ENCODE measurements at regions not wholly inside any gene's neighbourhood (a gene's known extent, or its start where the extent isn't known, plus 50 kb on each side); places are given as distances from the start of the nearest gene placed in this dataset.

DNA sequence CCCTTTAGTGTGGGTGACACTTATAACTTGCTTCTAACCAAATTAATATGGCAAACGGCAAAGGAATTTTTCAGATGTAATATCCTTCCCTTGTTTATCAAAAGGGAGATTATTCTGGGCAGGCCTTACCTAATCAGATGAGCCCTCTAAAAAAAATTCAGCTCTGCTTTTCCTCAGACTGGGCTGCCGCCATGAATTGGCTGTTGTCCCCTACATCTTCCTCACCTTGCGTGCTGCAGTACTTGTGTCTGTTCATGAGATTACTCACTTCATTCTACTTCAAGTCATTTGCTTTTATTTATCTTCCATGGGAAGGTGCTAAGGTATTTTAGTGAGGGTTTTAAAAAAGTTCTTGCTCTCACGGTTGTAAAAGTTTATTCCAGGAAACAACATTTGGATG, 705.5 kb downstream of the KCNT2 start:
- Histone ChIP-seq H3K27me3 (ENCODE audit: insufficient read depth, low read length, poor library complexity) (no peaks in the 10 kb centered on the region), H3K4me3 (ENCODE audit: low read depth in 1 of 2, low read length in 2 of 2) (no peak overlapping the region), H4K20me1 (ENCODE audit: insufficient read depth, low read length) (no peaks in the 10 kb centered on the region), H3K9me3 (ENCODE audit: insufficient read depth, low read length, severe bottlenecking) (no peaks in the 10 kb centered on the region), H3K4me2 (ENCODE audit: insufficient read depth, low read length) (no peak overlapping the region), H3K4me1 (ENCODE audit: insufficient read depth, low read length) (no peaks in the 10 kb centered on the region), H3K79me2 (ENCODE audit: insufficient read depth, low read length) (no peaks in the 10 kb centered on the region), H2AFZ (ENCODE audit: low read depth, low read length) (no peak overlapping the region), H3K9ac (ENCODE audit: low read depth, low read length) (no peak overlapping the region), H3K27ac (ENCODE audit: low read length) (no peak overlapping the region), H3K36me3 (ENCODE audit: insufficient read depth, low read length) (no peaks in the 10 kb centered on the region)
- ATAC-seq (ENCODE audit: insufficient read depth, low read depth) (no peak), DNase-seq (no peak)
- no peak for TF ChIP-seq CTCF (IDR thresholded peaks at IDR 0.05; ENCODE audit: borderline replicate concordance, extremely low read depth, low read length, poor library complexity, severe bottlenecking)
- no peak for TF ChIP-seq EZH2 (IDR thresholded peaks at IDR 0.05; ENCODE audit: borderline replicate concordance, low read depth, low read length, severe bottlenecking)

DNA sequence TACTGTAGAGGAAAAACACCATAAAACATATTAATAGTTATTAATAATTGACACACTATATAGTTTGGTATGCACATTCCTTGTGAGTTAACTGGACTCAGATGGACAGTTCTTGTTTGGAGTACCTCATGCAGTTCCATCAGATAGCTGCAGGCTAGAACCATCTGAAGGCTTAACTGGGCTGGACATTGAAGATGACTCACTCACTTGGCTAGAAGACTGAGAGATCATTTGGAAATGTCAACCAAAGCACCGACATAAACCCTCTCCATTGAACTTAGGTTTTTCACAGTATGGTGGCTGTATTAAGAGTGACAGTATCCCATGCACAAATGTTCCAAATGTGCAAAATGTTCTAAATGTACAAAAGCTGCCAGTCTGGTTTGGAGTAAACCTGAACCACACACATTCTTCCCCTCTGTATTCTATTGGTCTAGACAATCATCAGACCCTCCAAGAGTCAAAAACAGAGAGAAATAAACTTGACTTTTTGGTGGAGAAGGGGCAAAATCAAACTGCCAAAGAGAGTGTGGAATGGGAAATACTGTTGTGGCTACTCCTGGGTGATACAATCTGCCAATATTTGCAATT, 708.4 kb downstream of the KCNT2 start:
- Histone ChIP-seq H3K4me3 (ENCODE audit: low read depth in 1 of 2, low read length in 2 of 2) (no peak overlapping the region), H3K4me1 (ENCODE audit: insufficient read depth, low read length) (no peaks in the 10 kb centered on the region), H3K36me3 (ENCODE audit: insufficient read depth, low read length) (no peaks in the 10 kb centered on the region), H3K27ac (ENCODE audit: low read length) (no peak overlapping the region), H4K20me1 (ENCODE audit: insufficient read depth, low read length) (no peaks in the 10 kb centered on the region), H3K79me2 (ENCODE audit: insufficient read depth, low read length) (no peaks in the 10 kb centered on the region), H3K27me3 (ENCODE audit: insufficient read depth, low read length, poor library complexity) (no peaks in the 10 kb centered on the region), H3K9ac (ENCODE audit: low read depth, low read length) (no peak overlapping the region), H3K9me3 (ENCODE audit: insufficient read depth, low read length, severe bottlenecking) (no peaks in the 10 kb centered on the region), H2AFZ (ENCODE audit: low read depth, low read length) (no peak overlapping the region), H3K4me2 (ENCODE audit: insufficient read depth, low read length) (no peak overlapping the region)
- ATAC-seq (ENCODE audit: insufficient read depth, low read depth) (no peak), DNase-seq (no peak)
- TF ChIP-seq CTCF (IDR thresholded peaks at IDR 0.05; ENCODE audit: borderline replicate concordance, extremely low read depth, low read length, poor library complexity, severe bottlenecking) (no peak), EZH2 (IDR thresholded peaks at IDR 0.05; ENCODE audit: borderline replicate concordance, low read depth, low read length, severe bottlenecking) (no peak)

- no peak overlapping the region for H3K4me2 ChIP-seq (ENCODE audit: insufficient read depth, low read length)
- no peak for DNase-seq
Observed at GRCh38 chr1:195898924-195899323, 709.3 kb downstream of the KCNT2 start.

More at GRCh38 chr1:195898924-195899323, 709.3 kb downstream of the KCNT2 start:
- Histone ChIP-seq H3K79me2 (ENCODE audit: insufficient read depth, low read length) (no peaks in the 10 kb centered on the region), H2AFZ (ENCODE audit: low read depth, low read length) (no peak overlapping the region), H3K27me3 (ENCODE audit: insufficient read depth, low read length, poor library complexity) (no peaks in the 10 kb centered on the region), H3K4me3 (ENCODE audit: low read depth in 1 of 2, low read length in 2 of 2) (no peak overlapping the region), H3K4me1 (ENCODE audit: insufficient read depth, low read length) (no peaks in the 10 kb centered on the region), H3K36me3 (ENCODE audit: insufficient read depth, low read length) (no peaks in the 10 kb centered on the region), H4K20me1 (ENCODE audit: insufficient read depth, low read length) (no peaks in the 10 kb centered on the region), H3K9ac (ENCODE audit: low read depth, low read length) (no peak overlapping the region), H3K9me3 (ENCODE audit: insufficient read depth, low read length, severe bottlenecking) (no peaks in the 10 kb centered on the region), H3K27ac (ENCODE audit: low read length) (no peak overlapping the region)
- no peak for TF ChIP-seq CTCF (IDR thresholded peaks at IDR 0.05; ENCODE audit: borderline replicate concordance, extremely low read depth, low read length, poor library complexity, severe bottlenecking)
- no peak for TF ChIP-seq EZH2 (IDR thresholded peaks at IDR 0.05; ENCODE audit: borderline replicate concordance, low read depth, low read length, severe bottlenecking)
- no peak for ATAC-seq (ENCODE audit: insufficient read depth, low read depth)
